Stimulated activated CD4-positive, alpha-beta T cell treated with anti-CD3 and anti-CD28 coated beads, Interleukin-1b, Interleukin-23, amount 100 ng/mL, for 24 hours (primary cell): ENCODE measurements at regions not wholly inside any gene's neighbourhood (a gene's known extent, or its start where the extent isn't known, plus 50 kb on each side); places are given as distances from the start of the nearest gene placed in this dataset.

Experiments
- DNase-seq, 4 experiments: peaks; one replicate each; pipeline ENCODE4 v3.0.0-alpha.2; 2020; ENCODE audit warnings: low read depth in 4 of 4, low spot score in 1 of 4

DNA sequence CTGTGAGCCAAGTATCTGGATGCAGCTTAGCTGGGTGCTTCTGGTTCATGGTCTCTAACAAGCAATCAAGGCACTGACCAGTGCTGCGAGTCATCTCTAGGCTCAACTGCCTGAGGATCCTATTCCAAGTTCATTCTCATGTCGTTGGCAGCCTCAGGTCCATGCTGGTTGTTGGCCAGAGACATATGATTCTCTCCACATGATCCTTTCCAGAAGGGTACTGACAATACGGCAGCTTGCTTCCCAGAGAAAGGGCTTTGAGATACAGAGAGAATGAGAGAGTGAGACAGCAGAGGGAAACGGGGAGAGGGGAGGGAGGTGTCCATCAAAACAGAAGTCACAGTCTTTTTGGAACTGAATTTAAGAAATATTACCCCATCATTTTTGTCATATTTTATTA, 405.6 kb downstream of the XPNPEP1 start:
- DNase-seq = no peak

DNA sequence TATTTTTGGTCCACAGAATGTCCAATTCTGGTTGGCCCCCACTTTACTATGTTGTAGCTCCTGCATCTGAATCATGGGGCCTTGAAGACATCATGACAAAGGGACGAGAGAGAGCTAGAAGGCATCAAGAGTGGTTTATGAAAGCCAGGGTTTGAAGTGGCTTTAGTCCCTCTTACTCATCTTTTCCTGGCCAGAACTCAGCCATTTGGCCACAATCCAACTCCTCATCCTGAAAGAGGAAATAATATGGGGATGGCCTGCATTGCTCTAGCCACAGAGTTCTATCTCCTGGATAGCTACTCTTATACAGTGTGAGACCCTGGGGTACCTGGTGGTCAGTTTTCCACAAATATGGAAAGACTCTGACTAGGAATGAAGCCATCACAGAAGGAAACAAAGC, 418.9 kb downstream of the XPNPEP1 start:
- DNase-seq = no peak

DNA sequence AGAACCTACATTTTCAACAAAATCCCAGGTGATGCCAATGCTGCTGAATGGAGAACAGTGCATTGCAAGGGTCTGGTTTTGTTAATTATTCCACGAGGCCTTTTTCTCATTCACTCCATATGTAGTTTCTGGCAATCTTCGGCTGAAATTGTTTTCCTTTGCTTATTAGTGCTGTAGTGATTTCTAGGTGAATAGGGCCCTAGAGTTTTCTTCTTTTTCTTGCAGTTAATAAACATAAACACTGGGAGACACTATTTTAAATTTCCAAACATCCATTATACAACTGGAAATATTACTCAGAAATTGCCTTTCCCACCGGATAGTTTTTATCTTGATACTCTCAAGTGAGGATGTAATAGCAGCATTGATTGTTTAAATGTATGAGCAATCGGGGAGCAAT, 435.6 kb downstream of the XPNPEP1 start:
- DNase-seq = no peak

GRCh38 chr10:109480836-109481235, 442.5 kb downstream of the XPNPEP1 start:
- no peak for DNase-seq

DNA sequence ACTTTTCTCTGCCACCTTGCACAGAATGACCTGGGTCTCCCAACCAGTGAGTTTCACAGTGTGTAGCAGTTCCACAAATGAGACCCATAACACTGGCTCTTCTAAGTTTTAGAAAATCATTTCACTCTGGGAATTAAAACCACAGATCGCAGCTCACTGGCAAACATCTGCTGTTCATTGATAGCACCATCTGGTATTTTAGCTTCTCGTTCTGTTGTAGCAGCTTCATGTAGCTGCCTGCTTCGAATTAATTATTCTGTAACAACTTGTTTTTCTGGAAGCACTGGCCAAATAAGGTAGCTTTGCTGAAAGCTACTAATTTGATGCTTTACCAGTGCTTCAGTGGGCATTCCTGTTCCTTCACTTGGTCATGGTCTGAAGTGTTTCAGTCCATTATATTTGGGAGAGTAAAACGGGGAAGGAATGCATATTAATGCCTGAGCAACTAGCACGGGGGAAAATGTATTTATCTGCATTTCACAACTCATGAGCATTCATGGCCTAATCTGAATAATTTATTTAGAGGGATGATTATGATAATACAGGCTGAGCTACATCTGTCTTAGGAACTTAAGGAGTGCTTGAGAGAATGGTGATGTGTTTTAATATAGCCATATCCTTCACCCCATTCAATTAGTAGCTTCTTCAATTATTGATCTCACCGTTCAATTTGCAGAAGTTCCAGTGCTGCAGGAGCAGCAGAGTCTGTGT, 447.4 kb downstream of the XPNPEP1 start:
- no peak for DNase-seq

DNA sequence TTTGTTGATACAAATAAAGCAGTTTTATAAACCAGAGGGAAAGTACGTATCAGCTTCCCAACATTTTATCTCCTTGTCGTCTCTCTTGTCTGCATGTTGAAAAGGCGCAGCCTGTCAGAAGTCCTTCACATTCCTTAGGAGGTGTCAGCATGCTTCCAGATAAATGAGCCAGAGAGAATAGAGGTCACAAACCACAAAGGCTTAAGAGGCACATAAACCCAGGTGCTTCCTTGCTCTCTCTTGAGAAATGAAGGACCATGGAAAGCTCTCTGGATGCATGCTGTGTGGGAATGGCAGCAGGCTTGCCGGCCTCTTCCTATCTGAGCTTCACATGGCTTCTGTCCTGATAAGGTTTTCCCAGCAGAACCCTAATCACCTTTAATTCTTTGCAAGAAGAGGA, 448.5 kb downstream of the XPNPEP1 start:
- DNase-seq = no peak

DNA sequence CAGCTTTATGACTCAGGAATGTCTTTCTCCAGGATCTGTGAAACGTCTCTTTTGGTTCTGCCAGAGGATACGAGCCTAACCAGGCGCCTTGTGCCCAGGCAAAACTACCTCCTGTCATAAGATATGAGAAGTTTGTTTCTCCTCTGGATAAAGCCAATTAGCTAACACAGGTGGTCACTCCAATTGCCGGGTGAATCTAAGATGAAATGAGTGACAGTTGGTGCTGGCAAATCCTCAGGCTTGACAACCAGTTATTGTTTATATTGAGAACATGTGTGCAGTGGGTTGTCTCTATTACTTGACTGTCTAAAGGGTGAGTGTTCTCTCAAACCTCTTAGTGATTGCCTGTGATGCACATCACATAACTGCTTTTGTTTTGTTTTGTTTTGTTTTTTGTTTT, 449.1 kb downstream of the XPNPEP1 start:
- DNase-seq = no peak

GRCh38 chr10:109467551-109467950, 455.8 kb downstream of the XPNPEP1 start:
- DNase-seq = no peak

- no peak for DNase-seq
Observed at GRCh38 chr10:109464949-109465348, 458.4 kb downstream of the XPNPEP1 start.

DNA sequence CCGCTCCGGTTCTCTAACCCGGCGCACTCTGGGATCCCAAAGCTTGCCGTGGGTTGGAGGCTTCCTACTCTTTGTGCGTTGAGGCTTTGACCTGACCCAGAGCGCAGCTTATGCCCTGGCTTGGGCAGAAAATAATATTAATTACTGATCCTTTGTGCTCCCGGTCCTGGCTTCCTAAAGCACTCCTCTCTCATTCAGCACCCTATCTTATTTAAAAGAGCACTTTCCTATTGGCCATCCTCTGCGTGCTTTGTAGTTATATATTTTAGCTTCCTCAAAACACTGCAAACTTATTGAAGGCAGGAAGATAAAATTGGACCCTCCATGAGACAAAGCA, 466.0 kb downstream of the XPNPEP1 start:
- no peak for DNase-seq

DNA sequence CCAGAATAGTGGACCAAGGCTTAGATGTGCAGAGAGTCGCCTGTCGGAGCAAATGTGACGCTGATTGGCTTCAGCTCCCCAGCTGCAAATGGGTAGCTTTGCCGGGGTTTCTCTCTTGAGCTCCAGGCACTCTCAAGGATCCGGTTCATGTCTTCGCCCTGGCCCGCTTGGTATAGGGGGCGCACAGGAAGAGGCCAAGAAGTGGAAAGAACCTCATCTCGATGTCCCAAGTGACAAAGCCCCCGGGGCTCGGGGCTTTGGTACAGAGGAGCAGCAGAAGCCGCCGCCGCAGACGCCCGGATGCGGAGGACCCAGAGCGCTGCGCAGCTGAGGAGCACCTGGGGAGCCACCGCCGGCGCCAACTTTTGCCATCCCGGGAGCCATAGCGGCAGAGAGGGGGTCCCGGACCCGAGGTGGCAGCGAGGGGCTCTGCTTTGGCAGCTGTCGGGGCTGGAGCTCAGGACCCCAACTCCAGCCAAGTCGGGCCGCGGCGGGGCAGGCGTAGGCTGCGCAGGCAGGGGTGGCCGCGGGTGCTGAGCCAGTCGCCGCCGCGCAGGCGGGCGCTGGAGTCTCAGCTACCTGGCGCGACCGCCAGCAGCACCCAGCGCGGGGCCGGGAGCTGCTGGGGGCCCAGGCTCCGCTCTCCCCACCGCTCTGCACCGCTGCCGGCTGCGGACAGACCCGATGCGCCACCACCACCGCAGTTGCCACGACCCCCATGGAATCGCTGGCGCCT, 466.6 kb downstream of the XPNPEP1 start:
- DNase-seq = no peak

DNA sequence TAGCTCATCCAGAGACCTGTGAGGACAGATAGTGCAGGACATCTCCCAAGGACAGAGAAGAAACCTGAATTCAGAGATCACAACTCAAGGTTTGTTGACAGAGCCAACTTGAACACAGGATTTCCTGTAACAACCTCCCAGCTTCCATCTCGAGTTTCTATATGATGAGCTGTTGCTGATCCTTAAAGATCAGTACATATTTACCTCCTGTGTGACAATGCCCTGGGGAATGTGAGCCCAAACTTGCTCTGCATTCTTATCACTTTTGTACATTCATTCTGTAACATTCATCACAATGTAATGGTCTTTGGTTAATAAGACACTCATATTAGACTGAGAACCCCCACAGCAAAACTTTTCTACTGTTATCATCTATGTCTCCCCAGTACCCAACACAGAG, 468.6 kb downstream of the XPNPEP1 start:
- no peak for DNase-seq

DNA sequence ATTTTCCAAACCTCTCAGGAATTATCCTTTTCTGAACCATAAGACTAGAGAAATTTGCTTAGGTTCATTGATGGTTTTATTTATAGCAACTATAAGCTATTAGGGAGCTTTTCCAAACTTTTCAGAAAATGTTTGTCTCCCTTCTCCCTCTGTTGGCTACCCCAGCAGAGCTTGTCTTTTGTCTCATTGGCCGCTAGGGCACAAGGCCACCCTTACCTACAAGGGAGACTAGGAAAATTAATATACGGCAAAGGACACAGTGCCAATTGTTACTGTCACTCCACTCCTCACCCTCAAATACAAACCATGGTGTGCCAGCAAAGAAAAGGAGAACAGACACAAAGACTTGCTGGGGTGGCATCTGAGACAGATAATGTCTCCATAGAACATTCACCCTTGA, 471.4 kb downstream of the XPNPEP1 start:
- no peak for DNase-seq

GRCh38 chr10:109450702-109451101, 472.6 kb downstream of the XPNPEP1 start:
- no peak for DNase-seq

GRCh38 chr10:109433434-109433833, 489.9 kb downstream of the XPNPEP1 start:
- DNase-seq = no peak

DNA sequence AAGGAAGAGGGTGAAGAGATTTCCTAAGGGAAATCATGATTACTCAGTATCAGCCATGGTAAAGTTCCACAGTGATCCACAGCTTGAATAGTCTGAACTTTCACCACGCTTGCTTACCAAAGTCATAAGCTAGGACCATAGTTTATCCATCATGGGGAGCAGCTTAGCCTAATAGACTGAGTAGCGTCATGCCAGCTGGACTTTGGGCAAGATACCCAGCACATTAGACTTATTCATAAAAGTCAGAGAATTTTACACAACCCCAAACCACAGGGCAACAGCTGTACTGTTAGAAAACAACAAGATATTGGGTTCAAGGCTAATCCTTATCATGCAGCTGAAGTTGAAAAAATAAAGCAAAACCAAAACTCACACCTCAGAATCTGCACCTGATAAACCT, 491.0 kb downstream of the XPNPEP1 start:
- DNase-seq = no peak

- no peak for DNase-seq
Observed at GRCh38 chr10:109430799-109431198, 492.5 kb downstream of the XPNPEP1 start.

- DNase-seq = no peak
Observed at GRCh38 chr10:109430043-109430760, 493.1 kb downstream of the XPNPEP1 start.

DNA sequence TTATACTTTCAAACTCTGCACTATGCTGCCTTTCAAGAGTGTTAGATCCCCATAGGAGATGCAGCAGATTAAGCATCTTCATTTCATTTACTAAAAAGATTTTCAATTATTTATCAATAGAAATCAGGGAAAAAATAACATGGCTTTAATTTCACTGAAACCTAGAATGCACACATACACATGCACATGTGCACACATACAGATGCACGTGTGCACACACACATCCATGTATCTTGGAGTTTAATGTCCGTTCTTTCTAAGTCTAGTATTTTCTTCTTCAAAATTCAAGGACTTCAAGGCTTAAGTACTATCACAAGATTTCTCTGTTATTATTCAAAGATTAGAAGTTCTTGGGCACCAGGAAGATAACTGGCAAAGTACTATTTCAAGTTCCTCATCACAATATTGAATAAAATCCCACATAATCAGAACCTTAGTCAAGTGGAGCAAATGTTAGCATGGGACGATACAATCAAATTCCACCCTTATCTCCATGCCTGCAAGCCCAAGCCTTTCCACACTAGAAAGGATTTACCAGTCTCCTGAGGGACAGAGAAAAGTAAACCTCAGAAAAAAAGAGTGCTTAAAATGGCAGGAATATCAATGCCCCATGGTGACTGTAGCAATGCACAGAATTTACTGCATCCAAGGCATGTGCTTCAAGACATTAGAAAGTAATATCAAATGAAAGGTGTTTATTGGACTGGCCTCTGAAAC, 494.4 kb downstream of the XPNPEP1 start:
- DNase-seq = no peak

GRCh38 chr10:109427411-109427810, 495.9 kb downstream of the XPNPEP1 start:
- no peak for DNase-seq

DNA sequence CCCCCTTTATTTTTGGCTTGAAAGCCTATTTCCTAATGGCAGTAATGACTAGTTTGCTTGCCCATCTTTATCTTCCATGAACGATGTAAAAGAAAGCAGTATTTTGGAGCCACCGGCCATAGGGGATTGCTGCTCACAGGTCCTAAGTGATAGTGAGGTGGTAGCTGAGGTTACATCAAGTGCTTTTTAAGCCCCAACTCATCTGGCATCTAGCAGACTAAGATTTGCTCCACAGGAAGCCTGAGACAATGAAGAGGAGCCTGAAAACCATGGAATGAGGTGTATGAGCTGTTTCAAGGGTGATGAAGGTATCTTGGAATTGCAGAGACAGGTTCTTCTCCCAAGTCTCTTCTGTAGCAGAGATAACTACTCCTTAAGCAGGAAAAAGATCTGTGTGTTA, 496.3 kb downstream of the XPNPEP1 start:
- DNase-seq = no peak

- no peak for DNase-seq
Observed at GRCh38 chr10:109418795-109419194, 504.5 kb downstream of the XPNPEP1 start.
